ENCODE measurements at regions not wholly inside any gene's neighbourhood (a gene's known extent, or its start where the extent isn't known, plus 50 kb on each side); places are given as distances from the start of the nearest gene placed in this dataset.

- ATAC-seq (no peak), DNase-seq (no peak)
- 90 to 93% (median 93%) methylated on average over 12 of the region's 12 CpGs for WGBS, 3 donors
- Histone ChIP-seq H3K36me3 (ENCODE audit: insufficient read depth in 1 of 2, low read depth in 1 of 2) (no peaks in the 10 kb centered on the region), H3K4me1 (no peaks in the 10 kb centered on the region), H3K9me3 (no peaks in the 10 kb centered on the region), H3K27me3 (ENCODE audit: insufficient read depth in 3 of 3, low read length in 2 of 3) (peaks cover 0 to 3% (median 0%) of the 10 kb centered on the region in 3 donors), H3K4me3 (no peak overlapping the region), H3K27ac (no peak overlapping the region)
- TF ChIP-seq, protein P1, sequence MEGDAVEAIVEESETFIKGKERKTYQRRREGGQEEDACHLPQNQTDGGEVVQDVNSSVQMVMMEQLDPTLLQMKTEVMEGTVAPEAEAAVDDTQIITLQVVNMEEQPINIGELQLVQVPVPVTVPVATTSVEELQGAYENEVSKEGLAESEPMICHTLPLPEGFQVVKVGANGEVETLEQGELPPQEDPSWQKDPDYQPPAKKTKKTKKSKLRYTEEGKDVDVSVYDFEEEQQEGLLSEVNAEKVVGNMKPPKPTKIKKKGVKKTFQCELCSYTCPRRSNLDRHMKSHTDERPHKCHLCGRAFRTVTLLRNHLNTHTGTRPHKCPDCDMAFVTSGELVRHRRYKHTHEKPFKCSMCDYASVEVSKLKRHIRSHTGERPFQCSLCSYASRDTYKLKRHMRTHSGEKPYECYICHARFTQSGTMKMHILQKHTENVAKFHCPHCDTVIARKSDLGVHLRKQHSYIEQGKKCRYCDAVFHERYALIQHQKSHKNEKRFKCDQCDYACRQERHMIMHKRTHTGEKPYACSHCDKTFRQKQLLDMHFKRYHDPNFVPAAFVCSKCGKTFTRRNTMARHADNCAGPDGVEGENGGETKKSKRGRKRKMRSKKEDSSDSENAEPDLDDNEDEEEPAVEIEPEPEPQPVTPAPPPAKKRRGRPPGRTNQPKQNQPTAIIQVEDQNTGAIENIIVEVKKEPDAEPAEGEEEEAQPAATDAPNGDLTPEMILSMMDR (IDR thresholded peaks at IDR 0.05), result no peak
- intact Hi-C loops (cut with DNase I), result no loop called here
Observed at GRCh38 chr22:48781868-48782267, 1045.8 kb downstream of the BRD1 start.

GRCh38 chr22:48781391-48781790 lies 1046.3 kb downstream of the BRD1 start:
- no peaks in the 10 kb centered on the region for H3K4me1 ChIP-seq
- 77 to 82% (median 78%) methylated on average over 13 to 14 of the region's 14 CpGs for WGBS, 3 donors
- H3K4me3 ChIP-seq, result no peak overlapping the region
- ATAC-seq (no peak), DNase-seq (no peak)
- peaks cover 0 to 3% (median 0%) of the 10 kb centered on the region in 3 donors for H3K27me3 ChIP-seq (ENCODE audit: insufficient read depth in 3 of 3, low read length in 2 of 3)
- no peaks in the 10 kb centered on the region for H3K36me3 ChIP-seq (ENCODE audit: insufficient read depth in 1 of 2, low read depth in 1 of 2)
- H3K9me3 ChIP-seq, result peaks cover 2% of the 10 kb centered on the region
- intact Hi-C loops (cut with DNase I), result no loop called here
- no peak overlapping the region for H3K27ac ChIP-seq
- TF ChIP-seq, protein P1 (IDR thresholded peaks at IDR 0.05), result no peak

- peaks cover 2% of the 10 kb centered on the region for H3K9me3 ChIP-seq
- H3K27ac ChIP-seq, result no peak overlapping the region
- ATAC-seq, result no peak
- TF ChIP-seq, protein P1 (IDR thresholded peaks at IDR 0.05), result no peak
- intact Hi-C loops (cut with DNase I), result no loop called here
- H3K27me3 ChIP-seq (ENCODE audit: insufficient read depth in 3 of 3, low read length in 2 of 3), result peaks cover 0 to 8% (median 0%) of the 10 kb centered on the region in 3 donors
- no peak for DNase-seq
- no peaks in the 10 kb centered on the region for H3K4me1 ChIP-seq
- no peak overlapping the region for H3K4me3 ChIP-seq
- WGBS, 3 donors, result 80 to 83% (median 82%) methylated on average over 19 of the region's 19 CpGs
- H3K36me3 ChIP-seq (ENCODE audit: insufficient read depth in 1 of 2, low read depth in 1 of 2), result no peaks in the 10 kb centered on the region
Observed at GRCh38 chr22:48780597-48781277, 1046.9 kb downstream of the BRD1 start.

DNA sequence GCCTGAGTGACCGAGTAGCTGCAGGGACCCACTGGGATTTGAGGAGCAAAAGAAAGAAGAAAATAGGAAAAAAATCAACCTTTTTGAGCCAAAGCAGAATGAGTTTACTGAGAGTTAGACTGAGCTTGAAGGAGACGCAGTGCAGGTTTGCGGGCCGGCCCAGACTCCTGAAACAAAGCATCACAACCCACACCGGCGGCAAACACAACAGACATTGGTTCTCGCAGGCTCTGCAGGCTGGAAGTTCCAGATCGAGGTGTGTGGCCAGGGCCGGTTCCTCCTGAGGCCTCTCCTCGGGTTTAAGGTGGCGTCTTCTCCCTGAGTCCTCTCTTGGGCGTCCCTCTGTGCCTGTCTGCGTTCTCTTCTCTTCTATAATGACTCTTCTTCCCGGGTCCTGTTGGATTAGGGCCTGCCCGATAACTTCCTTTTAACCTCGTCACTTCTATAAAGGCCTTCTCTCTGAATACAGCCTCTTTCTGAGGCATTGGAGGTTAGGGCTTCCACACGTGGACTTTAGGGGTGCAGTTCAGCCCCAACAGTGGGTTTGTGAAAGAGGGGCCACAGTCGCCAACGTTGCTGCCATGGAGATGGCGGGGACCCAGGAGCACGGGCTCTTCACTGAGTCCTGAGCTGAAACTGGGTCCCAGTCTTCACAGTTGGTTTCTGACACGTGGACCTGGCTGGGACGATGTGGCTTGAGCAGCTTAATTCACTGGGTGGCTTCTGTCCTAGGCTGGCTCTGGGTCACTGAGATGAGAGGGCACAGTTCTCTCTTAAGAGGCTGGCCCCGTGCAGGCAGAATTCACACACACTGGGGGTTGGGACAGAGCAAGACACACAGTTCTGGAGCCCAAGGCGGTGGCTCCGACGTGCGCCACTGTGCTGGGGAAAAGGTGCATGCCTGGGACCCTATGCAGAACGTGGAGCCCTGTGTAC lies 1047.7 kb downstream of the BRD1 start:
- ATAC-seq (no peak), DNase-seq (no peak)
- Histone ChIP-seq H3K27me3 (ENCODE audit: insufficient read depth in 3 of 3, low read length in 2 of 3) (peaks cover 0 to 8% (median 0%) of the 10 kb centered on the region in 3 donors), H3K27ac (no peak overlapping the region), H3K4me1 (no peaks in the 10 kb centered on the region), H3K4me3 (no peak overlapping the region), H3K9me3 (peaks cover 2% of the 10 kb centered on the region), H3K36me3 (ENCODE audit: insufficient read depth in 1 of 2, low read depth in 1 of 2) (no peaks in the 10 kb centered on the region)
- TF ChIP-seq, protein P1 (IDR thresholded peaks at IDR 0.05), result no peak
- intact Hi-C loops (cut with DNase I), result no loop called here
- WGBS, 3 donors, result 85 to 87% (median 86%) methylated on average over 29 of the region's 29 CpGs

All from psoas muscle (tissue), 7 donors.